HG03159 (cell line): ENCODE measurements at regions not wholly inside any gene's neighbourhood (a gene's known extent, or its start where the extent isn't known, plus 50 kb on each side); places are given as distances from the start of the nearest gene placed in this dataset.

Experiments used
- ATAC-seq: cut with Tn5 transposase; IDR thresholded peaks from one replicate; pipeline ENCODE4 v1.9.1; 2021; ENCODE audit warnings: mild to moderate bottlenecking, moderate library complexity; ENCODE audit not compliant: unreplicated experiment

GRCh38 chr5:164002628-164003027, 497.2 kb downstream of the MAT2B start:
- ATAC-seq: peak; percentile 66

- no peak for ATAC-seq
These were observed 499.7 kb downstream of the MAT2B start for GRCh38 chr5:164005071-164005470.

- no peak for ATAC-seq
These were observed 501.6 kb downstream of the MAT2B start for GRCh38 chr5:164007064-164007463.

GRCh38 chr5:164009621-164010020, 504.2 kb downstream of the MAT2B start:
- ATAC-seq: no peak

DNA sequence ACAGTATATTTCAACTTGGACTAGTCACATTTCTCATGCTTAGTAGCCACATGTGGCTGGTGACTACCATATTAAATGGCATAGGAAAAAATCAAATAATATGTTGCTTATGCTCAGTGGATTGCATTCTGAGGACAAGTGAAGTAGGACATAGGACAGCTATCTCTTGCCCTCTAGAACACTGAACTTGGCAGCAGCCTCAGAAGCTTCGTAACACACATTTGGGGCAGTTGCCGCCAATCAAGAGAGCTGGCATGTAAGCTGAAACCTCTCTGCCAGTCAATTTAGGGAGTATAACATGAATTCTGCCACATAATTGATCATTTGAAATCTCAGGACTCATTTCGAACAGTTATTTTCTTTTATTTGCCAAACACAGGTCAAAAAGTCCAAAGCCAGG, 505.5 kb downstream of the MAT2B start:
- ATAC-seq: no peak

GRCh38 chr5:164012371-164012770, 507.0 kb downstream of the MAT2B start:
- ATAC-seq: no peak

DNA sequence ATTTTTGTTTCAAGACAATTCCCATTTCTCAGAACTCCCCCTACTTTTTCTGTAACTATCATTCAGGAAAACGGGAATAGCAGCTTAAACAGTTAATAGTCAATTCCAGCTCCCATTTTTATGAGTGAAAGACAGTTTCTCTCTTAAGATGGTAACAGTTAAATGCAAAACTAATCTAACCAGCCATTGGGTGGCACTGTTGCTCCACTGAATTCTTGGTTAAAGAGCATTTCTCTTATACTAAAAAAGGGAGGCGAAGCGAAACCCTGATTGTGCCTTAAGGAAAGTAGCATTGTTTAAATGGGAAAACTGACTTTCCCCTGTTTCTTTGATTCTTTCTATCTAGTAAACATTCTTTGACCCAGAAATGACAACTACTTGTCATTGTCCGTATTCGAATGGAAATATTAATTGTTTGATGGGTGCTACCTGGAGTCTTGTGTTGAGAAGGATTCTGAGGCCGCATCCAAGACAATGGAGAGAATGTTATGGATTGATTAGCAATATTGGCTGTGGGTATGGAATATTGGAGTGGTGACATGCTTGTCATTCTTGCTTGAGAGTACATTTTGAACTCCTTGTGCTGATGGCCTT, 507.8 kb downstream of the MAT2B start:
- peak; percentile 89 for ATAC-seq

GRCh38 chr5:164020116-164020515, 514.7 kb downstream of the MAT2B start:
- no peak for ATAC-seq

GRCh38 chr5:164027738-164028137, 522.3 kb downstream of the MAT2B start:
- no peak for ATAC-seq

DNA sequence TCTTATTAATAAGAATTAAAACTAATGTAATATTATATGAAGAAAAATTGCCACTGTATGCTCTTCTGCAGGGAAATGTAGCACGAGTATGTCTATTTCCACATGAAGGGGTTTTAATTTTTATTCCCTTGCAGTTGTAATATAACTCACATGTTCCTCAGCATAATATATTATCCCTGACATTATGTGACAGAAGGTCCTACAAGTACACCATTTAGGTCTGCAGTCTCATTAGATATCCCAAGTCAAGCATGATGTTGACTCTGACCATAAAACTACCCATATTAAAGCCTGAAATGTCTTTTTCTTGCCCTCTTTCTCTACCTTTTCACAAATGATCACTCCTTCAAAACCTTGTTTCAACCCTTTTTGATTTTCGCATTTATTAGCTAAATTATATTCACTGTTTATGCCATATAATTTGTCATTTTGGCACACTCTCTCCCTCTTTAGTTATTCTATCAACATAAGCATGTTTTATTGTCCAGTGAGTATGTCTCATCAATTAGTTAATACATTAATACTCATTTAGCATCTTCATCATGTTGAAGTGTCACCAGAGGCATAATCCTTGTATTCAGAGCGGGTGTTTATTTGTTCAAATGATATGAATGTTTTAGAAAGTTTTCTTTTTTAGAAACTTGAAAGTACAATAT, 532.8 kb downstream of the MAT2B start:
- no peak for ATAC-seq

DNA sequence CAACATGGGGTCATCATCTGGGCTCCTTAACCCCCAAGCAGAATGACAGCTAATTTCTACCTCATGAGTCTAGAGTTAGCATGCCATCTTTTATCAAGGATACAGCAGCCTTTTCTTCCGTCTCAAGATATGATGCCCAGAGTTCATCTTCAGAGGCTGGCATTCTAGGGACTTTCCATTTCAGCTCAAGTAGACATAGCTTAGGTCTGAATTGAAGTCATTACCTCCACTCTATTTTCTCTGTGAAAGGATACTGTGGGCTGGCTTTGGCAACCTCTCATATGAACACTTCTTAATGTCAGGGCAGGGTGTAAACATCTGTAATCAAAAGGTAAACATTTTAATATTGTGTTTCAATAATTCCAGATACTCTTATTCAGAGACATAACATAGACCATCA, 535.7 kb downstream of the MAT2B start:
- ATAC-seq: no peak

DNA sequence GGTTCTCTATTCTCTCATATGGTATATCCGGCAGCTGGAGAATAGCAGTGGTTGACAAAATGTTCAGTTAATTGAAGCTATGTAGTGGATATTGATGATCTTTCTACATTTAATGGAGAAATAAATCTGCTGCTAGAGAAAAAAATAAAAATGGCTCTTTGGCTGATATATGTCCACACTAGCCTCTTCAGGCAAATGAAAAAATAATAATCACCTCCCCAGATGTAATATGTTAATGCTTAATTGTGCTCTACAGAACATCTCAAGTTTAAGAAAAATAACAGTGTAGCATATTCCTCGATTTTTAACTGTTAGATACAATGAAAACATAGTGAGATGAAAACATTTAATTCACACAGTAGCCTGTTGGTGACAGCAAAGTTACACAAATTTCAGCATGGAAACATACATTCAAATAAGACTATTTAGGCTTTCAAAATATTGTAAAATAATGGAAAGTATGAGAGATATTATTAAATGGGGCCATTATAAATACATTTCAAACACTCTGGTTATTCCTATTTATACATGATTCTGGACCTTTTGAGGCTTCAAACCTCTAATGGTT, 543.0 kb downstream of the MAT2B start:
- ATAC-seq: no peak

DNA sequence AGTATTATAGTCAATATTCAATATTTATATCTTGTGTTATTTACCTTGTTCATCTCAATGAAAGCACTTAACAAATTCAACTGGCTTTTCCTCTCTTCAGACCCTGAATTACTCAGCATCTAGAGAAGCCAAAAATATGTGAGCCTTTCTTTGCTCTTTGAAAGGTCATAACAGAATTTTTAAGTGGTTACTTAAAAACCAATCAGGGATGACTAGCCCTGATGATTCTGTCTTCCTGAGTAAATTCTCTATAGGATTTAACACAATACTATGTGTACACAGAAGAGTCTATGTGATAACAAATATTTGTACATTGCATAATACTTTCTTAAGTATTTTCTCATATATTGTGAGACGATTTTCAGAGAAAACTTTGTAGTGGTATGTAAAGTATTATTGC, 546.3 kb downstream of the MAT2B start:
- ATAC-seq: no peak

DNA sequence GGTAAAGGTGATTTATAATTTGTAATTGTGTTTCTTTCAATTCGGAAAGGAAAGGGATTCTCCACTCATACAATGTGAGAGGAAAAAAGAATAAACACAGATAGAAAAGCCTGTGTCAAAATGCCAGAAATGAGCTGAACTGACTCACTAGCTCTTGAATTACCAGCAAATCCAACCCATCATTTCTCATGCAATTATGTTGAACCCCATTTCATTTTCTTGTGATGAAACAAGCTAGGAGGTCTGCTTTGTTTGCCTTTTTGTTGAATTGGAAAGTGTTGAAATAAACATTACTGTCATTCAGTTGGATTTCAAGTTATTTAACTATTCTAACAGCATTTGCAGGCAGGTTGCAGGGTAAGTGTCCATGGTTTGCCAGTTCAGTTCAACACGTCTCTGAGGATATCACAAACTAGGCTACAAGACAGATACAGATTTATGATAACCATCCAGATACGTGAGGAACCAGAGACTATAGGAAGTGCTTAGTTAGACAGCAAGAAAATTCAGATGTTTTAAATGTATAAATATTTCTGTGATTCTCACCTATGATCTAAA, 547.2 kb downstream of the MAT2B start:
- ATAC-seq: no peak

- ATAC-seq: no peak
These were observed 547.7 kb downstream of the MAT2B start for GRCh38 chr5:164053123-164053522.

DNA sequence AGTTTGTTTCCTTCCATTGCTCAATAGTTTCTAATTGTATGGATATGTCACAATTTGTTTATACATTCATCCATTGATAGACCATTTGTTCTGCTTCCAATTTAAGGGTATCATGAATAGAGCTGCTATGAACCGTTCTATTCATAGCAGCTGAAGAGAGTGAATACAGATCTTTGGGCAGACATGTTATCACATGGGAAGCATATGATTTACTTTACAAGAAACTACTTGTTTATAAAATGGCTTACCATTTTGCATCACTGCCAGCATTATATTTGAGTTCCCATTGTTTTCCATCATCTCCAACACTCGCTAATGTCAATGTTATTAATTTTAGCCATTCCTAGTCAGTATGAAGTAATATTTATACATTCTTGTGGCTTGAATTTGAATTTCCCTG, 549.0 kb downstream of the MAT2B start:
- no peak for ATAC-seq

DNA sequence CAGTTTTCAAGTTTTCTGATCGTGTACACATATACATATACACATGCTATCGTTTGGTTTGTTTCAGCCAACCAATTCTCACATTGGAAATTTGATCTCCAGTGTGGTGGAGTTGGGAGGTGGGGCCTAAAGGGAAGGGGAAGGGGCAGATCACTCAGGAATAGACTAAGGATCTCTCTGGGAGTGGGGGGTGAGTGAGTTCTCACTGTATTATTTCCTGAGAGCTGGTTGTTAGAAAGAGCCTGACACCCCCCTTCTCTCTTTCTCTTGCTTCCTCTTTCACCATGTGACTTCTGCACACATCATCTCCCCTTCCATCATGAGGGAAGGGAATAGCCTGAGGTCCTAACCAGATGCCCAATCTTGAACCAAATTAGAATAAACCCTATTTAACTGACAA, 551.7 kb downstream of the MAT2B start:
- ATAC-seq: no peak

- ATAC-seq: no peak
These were observed 553.2 kb downstream of the MAT2B start for GRCh38 chr5:164058621-164059020.

DNA sequence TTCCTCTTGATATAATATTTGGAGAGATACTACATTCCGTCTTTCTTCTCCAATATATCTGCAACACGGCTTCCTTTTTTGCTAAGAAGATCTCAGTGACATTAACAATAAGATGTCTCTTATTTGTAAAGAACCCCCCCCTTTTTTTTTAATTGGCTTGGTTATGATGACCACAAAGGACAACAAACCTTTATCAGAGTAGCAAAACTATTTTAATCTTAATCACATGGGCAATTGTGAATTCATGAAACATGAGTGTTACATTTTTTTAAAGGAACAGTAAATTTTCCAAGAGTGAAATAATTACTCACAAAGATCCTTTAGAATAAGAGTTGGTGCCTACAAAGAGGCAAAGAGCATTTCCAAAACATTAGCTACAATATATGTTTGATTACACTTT, 554.1 kb downstream of the MAT2B start:
- no peak for ATAC-seq

DNA sequence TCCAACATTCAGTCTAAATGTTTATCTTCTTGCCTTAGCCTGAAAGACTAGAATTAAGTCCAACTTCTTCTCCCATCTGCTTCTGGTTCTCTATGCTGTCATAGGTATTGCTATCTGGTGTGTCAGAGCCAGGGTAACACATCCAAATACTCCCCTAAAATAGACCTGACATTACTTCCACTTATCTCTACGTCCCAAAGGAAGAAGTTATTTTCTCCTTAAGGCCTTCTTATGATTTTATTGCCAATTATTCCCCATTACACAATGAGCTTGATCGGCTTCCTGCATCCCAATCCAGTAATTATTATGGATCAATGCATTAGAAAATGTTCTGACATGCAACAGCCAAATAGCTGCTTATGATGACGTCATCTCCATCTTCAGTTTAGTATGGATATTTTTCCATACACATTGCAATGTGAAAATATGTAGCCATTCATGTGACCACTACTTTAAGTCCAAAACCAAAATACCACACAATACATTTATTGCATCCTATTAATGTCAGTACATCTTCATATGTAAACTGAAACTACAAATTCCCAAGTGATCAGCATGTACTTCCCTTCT, 555.5 kb downstream of the MAT2B start:
- no peak for ATAC-seq

- ATAC-seq: no peak
These were observed 556.9 kb downstream of the MAT2B start for GRCh38 chr5:164062304-164062703.

DNA sequence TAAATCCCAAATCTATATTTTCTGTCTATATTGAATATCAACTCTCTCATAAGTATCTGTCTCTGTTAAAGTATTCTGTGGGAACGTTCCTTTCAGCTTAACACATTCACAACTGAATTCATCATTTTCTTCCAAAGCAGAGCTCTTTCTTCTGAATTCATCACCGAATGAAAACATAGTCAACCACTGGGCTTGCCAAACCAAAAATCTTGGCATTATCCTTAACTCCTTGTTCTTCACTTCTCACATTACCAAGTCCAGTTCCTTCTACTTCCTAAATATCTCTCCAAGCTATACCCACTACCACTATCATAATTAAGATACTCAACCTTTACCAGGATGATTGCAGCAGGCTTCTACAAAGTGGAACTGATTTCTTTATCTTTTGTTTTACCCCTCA, 559.8 kb downstream of the MAT2B start:
- ATAC-seq: no peak
